NCI-H1105 treated with DMSO at 0.1 percent for 48 hours (cell line): ENCODE measurements at regions not wholly inside any gene's neighbourhood (a gene's known extent, or its start where the extent isn't known, plus 50 kb on each side); places are given as distances from the start of the nearest gene placed in this dataset.

Source experiments
- DNase-seq: peaks from one replicate; lab custom pipeline; 2025; lab: John Stamatoyannopoulos, UW

DNA sequence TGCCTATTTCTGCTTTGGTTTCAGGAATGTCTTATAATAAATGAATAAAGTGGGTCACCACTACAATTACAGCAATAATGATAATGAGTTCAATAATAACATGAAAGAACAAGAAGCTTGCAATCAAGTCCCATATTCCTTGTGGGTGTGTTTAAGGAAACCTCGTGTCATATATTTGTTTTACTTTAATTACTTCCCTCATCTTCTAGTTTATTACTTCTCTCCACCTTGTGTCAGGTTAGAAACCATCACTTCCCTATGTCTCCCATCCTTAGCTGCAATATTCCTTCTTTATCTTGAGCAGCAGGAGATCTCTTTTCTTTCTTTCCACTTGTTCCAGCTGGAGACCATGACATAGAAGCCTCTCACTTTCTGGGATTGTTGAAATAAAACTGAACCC is 384.0 kb upstream of the TMEM132C start:
- DNase-seq: no peak

DNA sequence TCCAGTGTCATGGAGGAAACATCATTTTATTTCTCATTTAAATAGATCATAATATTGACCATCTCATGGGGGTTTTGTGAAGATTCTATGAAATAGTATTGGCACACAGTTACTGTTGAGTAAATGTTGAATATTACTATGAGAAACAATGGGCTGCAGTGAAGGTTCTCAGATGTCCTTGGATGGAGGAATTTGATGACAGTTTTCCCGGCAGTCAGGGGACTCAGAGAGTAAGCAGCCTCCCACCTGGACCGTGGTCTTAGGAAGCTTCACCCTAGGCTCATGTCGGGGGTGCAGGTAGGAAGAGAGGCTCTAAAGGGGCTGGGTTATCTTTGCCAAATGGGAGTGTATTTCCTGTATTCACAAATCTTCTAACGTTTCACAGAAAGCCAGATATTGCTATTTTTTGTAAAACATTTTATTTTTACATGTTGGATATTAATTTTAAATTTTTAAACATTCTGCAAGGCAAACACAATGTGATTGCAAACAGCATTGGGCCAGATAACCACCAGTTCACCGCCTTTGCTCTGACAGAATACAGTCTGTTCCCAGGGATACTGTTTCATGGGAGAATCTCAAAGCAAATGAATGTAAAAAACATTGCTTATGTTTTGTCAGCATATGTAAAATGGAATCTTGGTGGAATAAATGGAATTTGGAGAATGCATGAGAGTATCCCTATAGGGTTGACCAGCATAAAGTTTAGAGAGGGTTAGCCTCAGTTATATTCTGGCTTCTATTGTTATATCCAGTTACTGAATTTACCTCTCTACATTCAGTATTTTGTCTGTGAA is 380.8 kb upstream of the TMEM132C start:
- DNase-seq: no peak

DNA sequence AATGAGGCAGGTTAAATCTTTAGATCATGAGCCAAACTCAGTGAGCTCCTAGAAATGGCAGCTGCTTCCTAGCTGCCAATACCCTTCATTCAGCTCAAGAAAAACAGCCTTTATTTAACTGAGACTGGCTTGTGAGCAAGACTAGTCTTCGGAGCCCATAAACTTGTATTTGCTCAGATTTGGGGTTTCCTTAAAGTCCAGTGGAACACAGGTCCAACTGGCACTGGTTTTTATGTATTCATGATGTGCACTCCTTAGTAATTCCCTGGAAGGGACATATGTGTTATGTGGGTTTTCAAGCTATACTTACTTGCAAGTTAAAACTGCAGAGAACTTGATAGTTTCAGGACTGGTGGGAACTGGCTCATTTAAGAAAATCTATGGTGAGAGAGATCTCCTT is 380.1 kb upstream of the TMEM132C start:
- DNase-seq: no peak

DNA sequence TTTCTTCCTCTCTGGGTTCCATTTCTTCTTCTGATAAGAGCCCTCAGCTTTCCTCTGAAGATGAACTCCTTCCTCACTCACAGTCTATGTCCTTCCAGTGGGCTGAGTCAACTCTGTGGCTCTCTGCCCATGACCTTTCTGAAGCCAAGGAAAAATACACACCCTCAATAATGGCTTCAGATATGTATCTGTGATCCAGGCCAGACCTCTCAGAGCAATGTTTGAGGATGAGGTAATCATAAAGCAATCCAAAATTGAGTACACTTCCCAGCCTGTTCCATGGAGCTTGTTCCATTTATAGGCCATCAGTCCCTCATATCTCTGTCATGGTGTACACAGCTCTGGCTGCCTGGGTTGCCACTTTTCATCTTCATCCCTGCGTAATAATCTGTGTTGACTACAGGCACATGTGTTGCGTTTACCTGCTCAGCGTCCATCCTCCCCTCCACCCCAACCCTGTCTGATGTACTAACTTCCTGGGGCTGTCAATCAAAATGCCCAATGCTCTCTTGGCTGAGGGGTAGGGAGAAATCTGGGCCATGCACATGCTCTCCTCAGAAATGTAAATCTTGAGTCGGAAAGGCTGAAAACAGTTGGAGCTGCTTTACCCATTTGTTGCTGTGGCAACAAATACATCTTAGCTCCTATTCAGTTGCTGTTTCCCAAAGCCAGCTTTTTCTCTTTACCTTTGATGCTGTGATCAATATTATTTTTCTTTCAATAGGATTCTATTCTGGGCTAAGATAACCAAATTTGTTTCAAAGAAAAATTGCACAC is 377.8 kb upstream of the TMEM132C start:
- no peak for DNase-seq

DNA sequence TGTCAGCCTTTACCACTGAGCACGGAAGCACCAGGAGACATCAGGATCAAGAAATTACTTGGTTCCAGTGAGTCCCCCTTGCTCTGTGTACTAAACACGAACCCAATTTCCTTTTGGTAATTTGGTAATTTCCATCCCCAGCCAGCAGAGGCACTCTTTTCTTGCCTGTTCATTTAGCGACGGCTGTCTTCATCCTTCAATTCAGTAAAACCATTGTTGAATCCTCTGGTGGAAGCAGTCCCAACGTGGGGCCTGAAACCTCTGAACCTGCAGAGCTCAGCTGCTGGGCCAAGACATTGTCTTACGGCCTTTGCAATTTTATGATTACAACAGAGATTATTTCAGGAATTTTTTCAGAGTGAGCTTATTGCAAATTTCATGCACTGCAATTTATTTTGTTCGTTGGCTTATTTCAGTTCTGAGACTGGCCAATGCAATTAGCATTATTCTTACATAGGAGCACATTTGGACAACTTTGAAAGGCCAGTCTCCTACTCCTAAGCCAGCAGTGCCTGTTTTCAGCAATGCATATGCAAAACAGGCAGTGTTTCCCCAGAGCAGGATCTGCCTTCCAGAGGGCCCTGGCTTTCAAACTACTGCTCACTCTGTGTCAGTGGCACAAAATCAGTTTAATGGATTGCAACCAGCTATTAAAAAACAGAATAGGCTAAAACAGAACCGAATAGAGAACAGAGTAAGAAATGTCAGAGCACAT is 372.9 kb upstream of the TMEM132C start:
- DNase-seq: no peak

DNA sequence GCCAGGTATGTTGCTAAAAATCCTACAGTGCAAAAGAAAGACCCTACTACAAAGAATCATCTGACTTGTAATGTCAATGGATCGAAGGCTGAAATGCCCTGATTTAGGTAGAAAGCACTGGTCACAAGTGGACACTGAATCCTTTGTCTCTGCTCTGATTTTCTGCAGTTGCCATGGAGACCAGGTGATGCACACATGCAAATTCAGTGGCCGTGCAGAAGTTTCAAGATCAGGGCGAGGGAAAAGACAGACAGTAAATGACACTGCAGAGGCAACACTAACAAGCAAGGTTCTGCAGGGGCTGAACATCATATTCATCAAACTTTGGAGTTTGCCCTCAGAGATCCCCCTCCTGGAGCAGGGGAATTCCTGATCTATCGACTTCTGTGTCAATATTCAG is 370.3 kb upstream of the TMEM132C start:
- no peak for DNase-seq

DNA sequence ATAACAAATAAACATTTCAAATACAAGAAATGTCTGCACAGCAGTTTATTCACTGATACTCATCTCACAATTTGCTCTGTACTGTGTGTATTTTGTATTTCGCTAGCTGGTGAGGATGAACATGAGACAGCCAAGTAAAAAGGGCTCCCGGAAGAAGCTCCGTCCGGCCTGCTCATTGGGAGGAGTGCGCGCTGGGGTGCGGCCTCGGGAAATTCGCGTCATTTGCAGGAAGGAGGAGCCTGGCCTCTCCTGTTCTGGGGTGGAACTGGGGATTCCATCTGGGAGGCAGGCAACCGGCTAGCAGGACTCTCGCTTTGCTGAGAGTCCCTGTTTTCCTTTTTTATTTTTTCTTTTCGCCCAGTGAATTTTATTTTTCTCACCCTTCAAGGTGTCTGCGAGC is 368.4 kb upstream of the TMEM132C start:
- DNase-seq: no peak

DNA sequence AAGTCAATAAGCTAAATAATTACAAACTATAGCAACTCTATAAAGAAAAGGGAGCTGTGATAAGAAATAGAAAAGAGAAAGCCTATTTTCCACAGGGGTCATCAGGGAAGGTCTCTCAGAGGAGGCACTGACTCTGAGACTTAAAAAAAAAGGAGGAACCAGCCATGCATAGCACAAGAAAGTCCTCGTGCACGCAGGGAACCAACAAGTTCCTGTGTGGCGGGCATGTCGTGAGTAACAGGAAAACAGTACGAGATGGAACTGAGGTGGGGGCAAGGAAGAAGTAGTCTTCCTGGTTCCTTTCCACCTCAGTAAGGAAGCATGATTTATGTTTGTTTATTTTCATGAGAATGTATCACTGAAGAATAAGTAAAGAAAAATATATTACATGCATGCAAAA is 367.0 kb upstream of the TMEM132C start:
- DNase-seq: no peak

DNA sequence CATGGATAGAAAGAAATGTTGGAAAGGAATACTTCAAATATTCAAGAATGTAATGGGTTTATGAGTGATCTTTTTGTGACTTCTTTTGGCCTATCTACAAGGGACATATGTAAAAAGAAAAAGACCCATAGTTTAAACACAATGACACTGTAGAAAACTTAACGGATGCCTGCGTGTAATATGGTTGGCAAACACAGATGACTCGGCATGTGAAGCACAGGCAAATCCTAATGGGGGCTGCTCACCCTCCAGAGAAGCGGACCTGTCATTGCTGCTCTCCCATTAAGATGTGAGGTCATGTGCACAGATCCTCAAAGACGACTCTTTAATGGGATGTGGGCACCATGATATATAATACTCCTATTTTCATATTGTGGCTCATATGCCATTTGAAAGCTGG is 366.6 kb upstream of the TMEM132C start:
- no peak for DNase-seq

DNA sequence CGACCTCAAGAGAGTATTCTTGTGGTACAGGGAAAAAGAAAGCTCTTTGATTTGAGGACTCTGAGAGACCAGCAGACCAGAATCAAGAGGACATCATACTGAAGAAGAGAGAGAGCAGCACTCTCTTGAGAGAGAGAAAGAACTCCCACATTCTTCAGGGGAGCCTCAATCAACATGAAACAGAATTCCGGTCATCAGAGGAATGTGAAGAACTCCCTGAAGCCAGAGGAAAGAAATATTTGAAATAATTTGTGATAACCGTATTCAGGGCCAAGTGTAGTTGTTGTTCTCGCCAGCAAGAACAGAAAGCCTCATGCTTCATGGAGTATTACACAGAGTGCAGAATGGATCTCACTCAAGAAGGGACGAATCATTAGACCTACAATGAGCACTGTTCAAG is 363.8 kb upstream of the TMEM132C start:
- no peak for DNase-seq

DNA sequence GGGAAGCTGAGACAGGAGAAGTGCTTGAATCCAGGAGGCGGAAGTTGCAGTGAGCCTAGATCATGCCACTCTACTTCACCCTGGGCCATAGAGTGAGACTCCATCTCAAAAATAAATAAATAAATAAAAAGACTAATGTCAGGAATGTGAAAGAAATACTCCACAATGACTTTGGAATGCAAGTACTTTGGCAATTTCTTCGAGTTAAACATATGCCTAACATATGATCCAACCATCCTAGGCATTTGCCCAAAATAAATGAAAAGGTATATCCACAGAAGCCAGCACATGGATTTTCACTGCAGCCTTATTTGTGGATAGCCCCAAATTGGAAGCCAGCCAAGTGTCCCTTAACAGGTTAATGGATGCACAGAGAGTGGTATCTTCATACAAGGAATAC is 357.9 kb upstream of the TMEM132C start:
- DNase-seq: no peak

DNA sequence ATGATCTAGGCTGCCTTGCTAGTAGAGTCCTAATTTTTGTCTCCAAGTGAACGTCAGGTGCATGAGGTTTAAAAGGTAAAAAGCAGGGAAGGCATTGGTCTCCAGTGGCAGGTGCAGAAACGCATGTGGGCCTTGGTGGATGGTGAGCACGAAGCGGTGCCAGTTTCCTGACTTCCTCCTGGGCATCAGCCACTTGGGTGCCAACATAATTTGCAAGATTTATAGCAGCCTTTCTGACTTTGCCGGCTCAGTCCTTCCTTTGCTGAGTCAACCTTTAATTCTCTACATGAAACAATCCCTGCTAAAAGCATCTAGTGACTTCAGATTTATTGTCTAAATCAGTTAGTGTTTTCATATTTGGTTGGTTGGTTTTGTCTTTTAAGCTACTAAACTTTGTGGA is 355.7 kb upstream of the TMEM132C start:
- DNase-seq: peak; percentile 9

DNA sequence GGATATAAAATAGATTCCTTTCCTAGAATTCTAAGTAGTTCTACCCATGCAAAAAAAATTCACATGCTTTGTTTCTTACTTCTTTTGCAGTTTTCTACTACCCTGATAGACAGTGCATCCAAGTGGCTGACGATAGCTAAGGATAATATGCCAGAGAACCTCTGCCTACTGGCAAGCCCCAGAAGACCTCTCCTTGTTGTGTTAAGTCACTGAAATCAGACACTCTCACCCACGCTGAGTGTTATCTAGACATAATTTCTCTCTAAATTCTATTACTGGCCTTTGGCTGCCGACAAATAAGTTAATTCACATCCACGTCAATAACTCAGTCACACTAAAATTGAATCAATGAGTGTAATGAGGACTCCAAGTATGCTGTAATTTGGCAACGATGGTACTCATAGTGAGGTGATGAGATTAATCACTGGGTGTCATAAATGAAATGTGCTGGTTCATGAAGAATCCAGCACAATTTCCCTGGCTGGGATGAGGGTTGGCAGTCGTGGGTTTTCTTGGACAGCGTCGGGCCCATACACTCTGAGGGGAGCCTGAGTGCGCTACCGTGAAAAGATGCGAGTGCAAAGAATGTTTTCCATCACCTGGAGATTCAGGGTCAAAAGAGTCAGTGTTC is 354.8 kb upstream of the TMEM132C start:
- no peak for DNase-seq

DNA sequence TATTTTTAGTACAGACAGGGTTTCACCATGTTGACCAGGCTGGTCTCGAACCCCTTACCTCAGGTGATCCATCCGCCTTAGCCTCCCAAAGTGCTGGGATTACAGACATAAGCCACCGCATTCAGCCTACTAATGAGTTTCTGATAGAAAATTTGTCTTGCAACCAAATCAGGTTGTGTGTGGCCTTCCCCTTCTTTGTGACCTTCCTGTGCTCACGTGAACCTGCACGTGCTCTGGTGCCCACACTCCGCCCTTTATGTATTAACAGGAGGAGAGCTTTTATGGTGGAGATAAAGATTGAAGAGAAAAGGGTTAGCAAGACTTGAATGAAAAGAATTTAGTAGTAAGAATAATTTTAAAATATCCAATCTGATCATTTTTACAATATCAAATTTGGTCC is 343.5 kb upstream of the TMEM132C start:
- DNase-seq: no peak

DNA sequence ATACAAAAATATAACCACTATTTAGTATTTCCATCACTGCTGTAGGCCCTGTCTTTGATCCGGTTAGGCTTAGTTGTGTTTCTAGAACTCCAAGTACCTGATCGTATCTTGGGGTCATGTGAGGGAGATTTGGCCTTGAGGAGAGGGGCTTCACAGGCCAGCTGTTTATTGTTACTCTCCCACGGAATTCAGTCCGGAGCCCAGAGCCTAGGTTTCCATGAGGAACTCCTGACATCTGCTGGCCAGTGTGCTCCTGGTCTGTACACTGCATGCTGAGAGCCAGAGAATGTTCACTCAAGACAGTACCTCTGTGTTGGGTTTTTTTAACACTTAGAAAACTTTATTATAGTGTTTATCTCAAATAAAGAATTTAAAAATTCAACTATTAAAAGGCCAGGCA is 341.0 kb upstream of the TMEM132C start:
- DNase-seq: no peak

DNA sequence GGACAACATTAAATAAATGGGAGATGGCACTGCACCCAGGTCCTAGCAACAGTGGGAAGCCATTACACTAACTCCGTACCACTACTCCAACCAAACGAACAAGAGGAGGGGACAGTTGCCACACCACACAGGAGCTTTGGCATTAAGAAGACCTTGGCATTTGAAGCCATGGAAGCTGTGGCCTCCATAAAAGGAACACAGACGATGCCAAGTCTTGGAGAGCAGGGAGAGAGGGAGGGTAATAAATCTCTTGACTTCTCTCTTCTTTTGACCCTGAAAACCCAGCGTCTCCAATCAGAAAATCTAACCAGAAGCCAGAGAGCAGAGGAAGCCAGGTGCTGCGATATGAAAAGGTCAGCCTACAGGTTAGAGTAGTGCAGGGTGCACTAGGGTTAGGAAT is 338.8 kb upstream of the TMEM132C start:
- DNase-seq: no peak

DNA sequence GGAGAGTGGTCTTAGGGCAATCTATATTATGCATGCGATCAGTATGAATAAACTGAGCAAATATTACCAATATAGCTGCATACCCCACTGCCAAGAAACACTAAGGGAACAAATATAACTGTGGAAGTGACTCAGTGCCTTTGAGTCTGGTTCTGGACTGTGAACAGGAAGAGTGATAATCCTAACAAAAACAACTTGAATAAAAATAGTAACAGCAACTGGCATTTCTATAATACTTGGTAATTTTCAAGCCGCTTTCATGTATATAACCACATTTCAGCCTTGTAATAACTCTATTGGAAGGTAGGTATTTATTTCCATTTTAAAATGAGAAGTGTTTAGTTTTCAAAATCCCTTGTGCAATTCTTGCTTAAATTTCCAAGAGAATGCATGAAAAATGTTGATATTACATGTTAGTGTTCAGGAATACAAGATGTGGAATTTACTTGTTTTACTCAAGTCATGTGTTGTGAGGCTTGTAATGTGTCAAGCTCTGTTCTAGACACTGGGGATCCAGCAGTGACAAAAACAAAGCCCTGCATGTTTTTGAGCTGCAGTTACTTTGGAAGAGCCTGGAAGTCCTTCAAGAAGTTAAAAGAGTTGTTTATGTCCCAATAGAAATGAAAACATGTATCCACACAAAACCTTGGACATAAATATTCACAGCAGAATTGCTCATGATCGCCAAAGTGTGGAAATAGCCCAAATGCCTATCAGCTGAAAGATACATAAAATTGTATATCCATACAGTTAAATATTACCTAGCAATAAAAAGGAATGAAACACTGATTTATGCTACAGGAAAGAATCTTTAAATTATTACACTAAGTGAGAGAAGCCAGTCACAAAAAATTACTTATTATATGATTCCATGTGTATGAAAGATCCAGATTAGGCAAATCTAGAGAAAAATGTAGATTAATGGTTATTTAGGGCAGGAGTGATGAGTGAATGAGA is 338.1 kb upstream of the TMEM132C start:
- no peak for DNase-seq

DNA sequence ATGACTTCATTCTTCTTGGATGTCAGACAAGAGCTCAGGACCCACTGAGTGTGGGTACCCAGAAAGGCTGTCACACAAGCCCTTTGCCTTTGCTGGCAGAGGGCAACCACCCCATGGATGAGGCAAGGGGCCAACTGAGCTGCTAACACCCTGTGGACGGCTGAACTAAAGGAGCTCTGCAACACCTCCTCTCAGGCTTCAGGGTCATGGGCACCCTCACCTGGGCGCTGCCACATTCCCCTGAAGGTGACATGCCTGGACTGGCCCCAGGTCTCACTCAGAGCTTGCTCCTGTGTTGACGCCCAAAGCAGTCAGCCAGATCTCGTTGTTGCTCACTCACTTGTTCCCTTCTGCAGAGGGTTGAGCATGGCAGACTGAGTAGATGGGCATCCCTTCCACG is 336.8 kb upstream of the TMEM132C start:
- DNase-seq: no peak

DNA sequence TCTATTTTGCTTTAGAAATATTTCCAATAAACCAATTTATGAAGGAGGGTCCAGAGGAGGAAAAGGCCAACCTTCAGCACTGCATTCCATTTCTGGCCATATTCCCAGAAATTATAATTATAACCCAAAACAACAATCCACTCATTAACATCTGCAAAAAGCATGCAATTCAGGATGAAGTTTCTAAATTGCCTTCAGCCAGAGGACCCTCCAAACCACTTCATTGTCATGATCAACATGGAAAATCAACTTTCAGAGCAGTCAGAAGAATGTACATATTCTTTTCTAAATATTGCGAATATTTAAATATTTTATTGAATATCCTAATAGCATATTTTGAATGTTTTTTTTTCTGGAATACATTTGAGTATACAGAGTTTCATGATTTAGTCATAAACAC is 332.6 kb upstream of the TMEM132C start:
- peak; percentile 24 for DNase-seq

DNA sequence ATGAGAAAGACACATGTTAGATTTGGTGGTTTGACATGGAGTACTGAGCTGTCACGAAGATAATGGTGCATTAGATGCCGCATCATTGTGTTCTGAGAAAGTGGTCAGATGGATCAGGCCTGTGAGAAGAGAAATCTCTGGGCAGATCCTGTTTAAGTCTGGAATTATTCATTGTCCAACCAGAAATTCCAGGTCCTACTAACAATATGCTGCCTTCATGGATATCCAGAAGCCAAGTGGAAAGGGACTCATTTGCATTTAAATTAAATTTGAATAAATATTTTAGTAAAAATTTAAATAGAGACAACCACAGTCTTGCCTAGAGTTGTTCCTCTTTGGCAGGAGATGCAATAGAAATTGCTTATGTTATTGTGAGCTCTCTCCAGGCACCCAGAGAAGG is 330.5 kb upstream of the TMEM132C start:
- DNase-seq: no peak

DNA sequence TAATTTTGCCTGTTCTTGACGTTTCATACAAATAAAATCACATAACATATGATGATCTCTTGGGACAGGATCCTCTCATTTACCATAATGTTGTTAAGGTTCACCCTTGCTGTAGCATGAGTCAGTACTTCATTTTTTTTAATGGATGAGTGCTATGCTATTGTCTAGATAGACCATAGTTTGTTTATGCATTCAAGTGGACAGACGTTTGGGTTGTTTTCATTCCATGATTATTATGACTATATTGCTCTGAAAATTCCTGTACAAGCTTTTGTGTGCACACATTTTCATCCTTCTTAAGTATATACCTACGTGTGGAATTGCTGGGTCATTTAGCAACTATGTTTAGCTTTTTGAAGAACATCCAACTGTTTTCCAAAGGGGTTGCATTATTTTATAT is 325.6 kb upstream of the TMEM132C start:
- no peak for DNase-seq
